ENCODE measurements at regions not wholly inside any gene's neighbourhood (a gene's known extent, or its start where the extent isn't known, plus 50 kb on each side); places are given as distances from the start of the nearest gene placed in this dataset.

DNA sequence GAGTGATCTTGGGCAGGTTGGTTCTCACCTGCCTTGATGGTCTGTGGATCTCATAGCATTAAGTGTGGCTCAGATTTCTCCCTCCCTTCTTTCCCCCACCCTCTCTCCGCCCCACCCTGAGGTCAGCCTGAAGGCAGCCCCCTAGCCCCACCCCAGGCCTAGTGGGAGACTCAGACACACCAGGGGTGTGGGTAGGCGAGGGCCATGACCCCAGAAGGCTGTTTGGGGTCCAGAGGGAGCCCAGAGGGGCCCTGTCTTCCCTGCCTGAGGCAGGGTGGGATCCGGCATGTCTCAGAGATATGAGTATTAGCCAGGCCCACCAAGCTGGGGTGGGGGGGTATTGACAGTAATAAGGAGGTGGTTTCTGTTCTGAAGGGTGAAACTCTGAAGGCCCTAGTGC is 160.5 kb downstream of the GLI2 start:
- no peak for DNase-seq (ENCODE audit: low read depth in 2 of 3, low spot score in 2 of 3)

DNA sequence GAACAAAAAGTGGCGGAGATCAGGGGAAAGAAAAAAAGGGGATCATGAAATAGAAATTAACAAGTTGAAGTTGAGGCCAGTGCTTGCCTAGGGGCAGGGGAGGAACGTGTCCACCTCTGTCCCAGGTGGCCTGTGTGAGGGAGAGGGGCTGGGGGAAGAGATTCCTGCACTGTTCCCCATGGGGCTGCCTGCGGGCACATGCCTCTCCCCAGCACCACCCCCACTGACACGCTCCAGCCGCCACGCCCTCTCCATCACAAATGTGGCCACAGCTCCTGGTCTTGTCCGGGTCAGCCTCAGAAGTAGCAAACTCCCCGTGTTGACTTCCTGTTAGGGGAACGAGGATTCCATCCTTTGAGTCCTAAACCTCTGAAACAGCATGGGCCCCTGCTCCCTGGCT is 161.2 kb downstream of the GLI2 start:
- no peak for DNase-seq (ENCODE audit: low read depth in 2 of 3, low spot score in 2 of 3)

DNA sequence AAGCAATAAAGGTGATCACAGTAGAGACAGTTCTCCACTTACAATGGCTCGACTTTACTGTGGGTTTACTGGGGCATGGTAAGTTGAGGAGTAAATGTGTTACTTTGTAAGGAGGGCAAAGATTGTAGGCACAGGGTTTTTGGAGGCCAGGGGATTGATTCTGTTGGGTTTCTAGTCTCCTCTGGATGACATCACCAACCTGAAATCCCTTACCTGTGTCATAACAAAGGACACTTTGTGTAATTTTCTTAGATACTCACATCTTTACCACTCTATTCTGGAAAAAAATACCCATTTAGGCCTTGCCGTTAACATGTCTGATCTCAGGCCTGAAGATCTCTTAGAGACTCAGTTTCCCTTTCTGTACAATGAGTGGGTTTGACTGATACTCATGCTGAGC is 161.7 kb downstream of the GLI2 start:
- no peak for DNase-seq (ENCODE audit: low read depth in 2 of 3, low spot score in 2 of 3)

DNA sequence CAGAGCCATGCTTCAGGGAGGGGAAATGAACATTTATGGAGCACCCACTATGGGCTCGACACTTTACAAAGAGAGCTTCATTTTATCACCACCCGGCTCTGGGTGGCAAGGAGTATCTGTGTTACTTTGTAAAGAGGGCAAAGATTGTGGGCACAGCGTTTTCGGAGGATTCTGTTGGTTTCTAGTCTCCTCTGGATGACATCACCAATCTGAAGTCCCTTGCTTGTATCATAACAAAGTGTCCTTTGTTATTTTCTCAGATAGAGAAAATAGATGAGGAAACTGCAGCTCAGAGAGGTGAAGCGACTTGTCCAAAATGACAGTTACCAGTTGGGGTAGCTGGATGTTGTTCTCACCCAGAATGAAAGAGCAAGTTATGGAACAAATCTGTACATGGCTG is 162.8 kb downstream of the GLI2 start:
- DNase-seq (ENCODE audit: low read depth in 2 of 3, low spot score in 2 of 3): no peak

DNA sequence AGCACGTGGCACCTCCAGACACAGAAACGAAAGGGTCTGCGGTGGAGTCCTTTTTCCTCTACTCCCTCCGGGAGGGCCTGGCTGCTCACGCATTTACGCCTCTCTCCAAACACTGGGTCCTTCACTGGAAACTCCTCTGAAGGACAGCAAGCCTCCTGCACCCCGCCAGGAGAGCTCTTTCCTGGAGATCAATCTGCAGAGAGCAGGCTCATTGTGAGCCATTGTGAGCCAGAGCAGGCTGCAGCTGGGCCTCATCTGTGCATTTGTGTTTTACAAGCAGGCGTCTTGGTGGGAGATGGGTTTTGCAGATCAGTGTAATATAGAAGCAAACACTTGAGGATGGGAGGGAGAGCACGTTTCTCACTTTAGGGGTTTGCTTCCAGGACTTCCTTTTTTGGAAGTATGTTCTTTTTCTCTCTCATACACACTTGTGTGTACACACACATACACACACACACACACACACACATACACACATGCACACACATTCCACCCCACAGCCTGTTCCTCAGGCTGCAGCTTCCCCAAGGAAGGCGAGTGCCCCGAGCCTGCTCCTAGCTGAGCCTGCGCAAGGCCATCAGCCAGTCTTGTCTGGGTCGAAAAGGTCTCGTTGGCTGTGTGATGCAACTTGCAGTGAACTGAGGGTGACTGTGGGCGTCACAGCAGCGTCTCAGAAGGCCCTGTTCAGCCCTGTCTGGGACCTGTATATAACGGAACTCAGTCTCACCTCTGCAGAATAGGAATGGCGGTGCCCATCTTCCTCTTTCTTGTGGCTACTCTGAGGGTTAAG is 163.5 kb downstream of the GLI2 start:
- DNase-seq (ENCODE audit: low read depth in 2 of 3, low spot score in 2 of 3): no peak

DNA sequence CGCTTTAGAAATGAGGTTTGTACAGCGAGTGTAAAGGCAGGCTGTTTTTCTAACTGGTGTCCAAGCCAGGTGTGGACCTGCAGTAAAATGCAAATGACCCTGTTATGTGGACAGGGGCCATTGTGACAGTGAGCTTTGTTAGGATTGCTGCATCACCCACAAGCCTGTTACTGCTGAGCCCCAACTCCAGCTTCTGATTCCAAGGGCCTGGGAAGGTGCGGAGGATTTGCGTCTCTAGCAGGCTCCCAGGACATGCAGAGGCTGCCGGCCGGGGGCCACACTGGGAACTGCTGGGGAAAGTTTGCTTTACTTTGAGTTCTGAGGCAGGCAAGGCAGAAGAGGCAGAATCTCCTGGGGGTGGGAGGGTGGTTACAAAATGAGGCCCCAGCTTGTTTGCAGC is 164.1 kb downstream of the GLI2 start:
- no peak for DNase-seq (ENCODE audit: low read depth in 2 of 3, low spot score in 2 of 3)

DNA sequence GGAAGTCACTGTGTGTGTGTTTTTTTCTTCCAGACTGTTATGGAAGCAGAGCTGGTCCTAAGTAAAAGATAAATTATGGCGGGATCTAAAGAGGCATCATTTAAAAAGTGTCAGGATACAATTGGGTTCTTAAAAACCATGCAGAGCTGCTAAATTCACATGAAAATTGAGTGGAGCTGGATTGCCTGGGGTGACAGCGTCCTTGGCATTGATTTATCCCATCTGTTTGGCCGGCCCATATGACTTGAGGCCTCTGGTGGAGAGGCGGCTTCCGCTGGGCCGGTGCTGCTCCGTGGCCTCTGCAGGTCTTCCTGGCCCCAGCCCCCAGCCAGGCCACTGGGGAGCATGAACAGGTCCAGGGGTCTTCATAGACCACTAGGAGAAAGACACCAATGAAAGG is 165.5 kb downstream of the GLI2 start:
- DNase-seq (ENCODE audit: low read depth in 2 of 3, low spot score in 2 of 3): no peak

DNA sequence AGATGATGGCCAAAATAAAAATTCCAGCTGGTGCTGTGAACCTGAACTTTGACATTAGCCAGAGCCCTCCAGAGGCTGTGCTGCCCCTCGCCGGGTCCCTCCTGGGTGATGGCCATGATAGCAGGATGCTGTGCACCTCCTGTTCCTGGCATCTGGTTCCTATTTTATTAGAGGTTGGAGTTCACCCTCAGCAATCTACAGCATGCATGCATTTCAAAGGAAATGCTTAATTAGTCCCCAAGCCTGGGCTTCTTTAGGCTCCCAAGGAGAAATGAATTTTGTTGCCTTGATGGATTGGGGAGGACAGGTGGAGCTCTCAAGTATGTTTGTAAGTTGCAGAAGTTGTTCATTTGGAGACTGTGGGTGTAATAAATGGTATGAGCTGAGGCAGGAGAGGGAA is 166.9 kb downstream of the GLI2 start:
- no peak for DNase-seq (ENCODE audit: low read depth in 2 of 3, low spot score in 2 of 3)

DNA sequence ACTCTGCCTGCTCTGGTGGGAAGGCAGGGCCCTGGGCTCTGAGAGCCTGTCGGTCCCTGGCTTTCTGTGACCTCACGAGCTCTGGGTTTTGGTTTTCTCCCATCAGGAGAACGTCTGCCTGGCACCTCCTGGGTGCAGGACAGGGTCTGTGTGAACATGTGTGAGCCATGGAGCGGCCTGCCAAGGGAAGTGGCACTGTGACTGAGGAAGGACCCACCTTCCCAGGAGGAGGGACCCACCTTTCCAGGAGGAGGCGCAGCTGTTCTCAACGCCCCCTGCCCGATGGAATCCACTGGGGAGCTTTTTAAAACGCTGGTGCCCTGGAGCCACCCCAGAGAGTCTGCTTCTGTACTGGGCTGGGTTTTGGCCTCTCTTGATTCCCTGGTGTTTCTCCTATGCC is 168.7 kb downstream of the GLI2 start:
- no peak for DNase-seq (ENCODE audit: low read depth in 2 of 3, low spot score in 2 of 3)

DNA sequence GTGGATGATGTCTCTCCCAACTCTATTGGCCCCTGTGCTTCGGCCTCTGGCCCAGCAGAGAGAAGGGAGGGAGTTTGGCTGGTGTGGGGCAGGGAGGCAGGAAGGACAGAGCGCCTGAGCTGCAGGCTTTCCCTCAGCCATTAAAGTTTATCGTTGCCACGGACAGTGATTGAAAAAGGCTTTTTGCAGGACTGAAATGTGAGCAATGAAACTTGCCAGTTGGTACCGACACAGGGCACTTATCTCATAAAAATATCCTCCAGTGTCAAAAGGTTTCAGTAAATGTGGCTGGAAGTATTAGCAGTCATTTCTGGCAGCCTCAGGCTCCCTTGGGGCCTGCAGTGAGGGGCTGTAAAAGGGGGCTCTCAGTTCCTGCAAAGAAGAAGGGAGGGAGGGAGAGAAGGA is 169.2 kb downstream of the GLI2 start:
- no peak for DNase-seq (ENCODE audit: low read depth in 2 of 3, low spot score in 2 of 3)

DNA sequence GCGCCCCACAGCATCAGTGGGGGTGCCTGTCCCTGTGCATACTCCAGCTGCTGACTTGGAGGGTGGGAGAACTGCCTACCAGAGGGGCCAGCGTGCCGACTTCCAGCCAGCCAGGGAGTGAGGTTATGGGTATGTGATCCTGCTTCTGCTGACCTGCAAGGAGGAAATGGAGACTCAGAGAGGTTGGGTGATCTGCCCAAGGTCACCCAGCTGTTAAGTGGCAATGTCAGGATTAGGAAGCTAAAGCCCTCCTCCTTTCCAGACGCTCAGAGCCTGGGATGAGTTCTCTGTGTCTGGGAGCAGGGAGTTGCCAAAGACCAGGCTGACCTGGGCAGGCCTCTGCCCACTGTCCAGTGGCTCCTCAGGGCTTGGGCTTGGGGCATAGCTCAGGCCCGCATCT is 169.6 kb downstream of the GLI2 start:
- no peak for DNase-seq (ENCODE audit: low read depth in 2 of 3, low spot score in 2 of 3)

DNA sequence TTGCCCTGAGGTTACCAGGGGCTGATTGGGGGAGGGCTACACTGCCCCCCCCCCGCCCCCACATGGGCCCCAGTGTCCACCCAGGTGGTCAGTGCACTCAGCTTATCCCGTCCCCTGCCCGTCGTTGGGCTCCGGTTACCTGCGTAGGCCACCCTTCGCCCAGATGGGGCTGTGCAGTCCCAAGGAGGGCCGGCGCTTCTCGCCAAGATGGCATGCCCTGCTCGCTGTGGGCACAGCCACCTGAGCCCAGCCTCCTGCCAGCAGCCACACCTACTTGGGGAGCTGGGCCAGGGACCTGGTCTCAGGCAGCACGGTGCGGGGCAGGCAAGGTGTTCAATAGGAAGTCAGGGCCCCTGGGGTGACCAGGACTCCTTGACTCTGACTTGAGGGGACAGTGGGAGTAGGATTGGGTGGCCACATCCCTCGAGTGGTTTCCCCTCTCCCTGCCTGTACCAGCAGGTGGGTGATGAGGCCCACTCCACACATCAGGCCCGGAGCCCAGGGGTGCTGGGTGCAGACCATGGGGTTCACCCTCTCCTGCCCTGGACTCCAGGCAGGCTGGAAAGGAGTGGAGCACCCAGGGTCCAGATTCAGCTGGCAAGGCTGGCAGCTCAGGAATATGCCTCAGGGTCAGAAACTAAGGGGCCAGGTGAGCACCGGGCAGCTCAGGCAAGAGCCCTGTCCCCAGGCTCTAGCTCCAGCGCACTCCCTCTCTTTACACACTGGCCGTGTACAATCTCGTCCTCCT is 170.3 kb downstream of the GLI2 start:
- DNase-seq (ENCODE audit: low read depth in 2 of 3, low spot score in 2 of 3): no peak

DNA sequence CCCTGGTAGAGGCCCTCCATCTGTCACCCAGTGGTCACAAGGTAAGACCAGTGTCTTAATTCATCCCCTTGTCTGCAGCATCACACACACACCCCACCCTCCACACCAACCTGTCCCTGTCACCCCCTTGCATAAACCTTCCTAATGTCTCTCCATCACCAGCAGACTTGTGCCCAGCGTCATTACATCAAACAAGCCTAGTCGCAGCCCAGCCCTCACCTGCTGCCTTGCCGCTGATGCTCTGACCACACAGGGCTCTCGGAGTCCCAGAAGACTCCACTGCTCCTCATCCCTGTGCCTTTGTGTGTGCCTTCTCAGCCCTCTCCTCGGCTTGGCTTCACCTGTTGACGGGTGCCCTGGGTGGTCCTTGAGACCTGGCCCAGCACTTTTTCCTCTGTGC is 171.2 kb downstream of the GLI2 start:
- DNase-seq (ENCODE audit: low read depth in 2 of 3, low spot score in 2 of 3): no peak

DNA sequence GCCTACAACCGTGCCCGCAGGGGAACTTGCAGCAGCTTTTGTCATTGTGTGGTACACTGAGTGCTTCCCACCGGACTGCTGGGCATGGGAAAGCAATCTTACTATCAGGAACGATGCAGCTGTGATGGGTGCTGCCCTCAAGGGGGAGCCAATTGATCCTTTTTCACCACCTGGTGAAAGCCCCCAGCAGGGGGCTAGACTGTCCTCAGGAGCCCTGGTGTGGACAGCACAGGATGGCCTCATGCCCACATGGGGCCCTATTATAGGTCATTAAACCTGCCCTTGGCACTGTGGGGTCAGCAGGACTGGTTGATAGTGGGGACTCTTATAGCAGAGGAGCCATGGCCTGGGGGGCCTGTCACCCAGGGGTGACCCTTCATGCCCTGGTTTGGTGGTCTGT is 172.2 kb downstream of the GLI2 start:
- no peak for DNase-seq (ENCODE audit: low read depth in 2 of 3, low spot score in 2 of 3)

DNA sequence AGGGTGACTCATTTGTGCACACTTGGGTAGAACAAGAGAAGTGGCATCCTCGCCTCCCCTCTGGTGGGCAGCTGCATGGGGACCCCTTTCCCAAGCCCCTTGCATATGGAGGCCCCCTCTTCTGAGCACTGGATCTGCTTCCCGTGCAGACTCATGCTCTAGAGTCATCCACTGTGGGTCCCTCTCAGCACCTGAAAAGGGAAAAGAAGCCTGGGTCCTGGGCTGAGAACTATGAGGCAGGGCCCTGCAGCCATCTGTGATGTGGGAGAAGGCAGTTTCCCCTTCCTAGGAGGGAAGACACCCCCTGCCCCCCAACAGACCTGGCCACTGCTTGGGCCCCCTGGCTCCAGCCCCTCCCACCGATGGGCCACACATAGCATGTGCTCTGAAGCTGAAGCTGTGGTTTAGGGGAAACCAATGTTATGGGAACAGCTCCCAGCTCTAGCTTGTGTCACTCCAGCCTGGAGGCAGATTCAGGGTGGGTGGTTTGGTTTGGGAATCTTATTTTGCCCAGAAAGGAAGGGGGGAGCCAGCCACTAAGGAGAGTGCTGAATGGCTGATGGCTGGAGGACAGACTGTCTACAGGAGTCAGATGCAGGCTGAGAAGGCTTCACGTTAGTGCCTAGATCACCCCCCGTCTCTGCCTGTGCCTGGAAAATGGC is 172.8 kb downstream of the GLI2 start:
- DNase-seq (ENCODE audit: low read depth in 2 of 3, low spot score in 2 of 3): no peak

DNA sequence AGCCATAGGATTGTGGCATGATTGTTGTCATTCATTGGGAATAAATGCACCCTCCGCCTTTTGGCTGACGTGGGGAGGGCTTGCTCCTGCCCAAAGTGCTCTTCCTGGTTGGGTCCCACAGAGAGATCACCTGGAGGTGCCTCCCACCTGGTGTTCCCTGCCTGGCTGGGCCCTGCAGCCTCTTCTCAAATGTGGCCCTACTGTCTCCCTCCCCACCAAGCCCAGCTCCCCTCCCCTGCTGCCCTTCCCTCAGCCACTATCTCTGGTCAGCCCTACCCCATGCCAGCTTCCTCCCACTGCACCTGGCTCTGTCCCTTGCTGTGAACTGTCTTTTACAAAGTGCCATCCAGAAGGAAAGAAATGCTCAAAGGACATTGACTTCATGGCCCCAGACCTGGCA is 173.4 kb downstream of the GLI2 start:
- DNase-seq (ENCODE audit: low read depth in 2 of 3, low spot score in 2 of 3): no peak

DNA sequence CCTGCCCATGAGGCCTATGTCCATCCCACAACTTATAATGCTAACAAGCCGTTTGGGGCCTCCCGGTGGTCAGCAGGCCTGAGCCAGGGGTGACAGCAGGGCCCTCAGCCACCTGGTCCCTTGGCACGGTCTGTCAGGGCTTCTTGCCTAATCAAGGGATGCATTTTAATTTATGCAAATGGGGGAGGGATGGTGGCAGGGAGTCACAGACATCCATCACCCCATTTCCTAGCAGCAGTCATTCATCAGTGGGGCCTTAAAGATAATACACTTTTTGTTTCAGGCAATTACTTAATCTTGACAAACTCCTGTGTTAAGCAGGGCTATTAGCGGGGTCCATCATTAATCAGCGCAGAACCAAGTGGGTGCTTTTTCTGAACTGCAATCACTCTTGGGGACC is 174.5 kb downstream of the GLI2 start:
- DNase-seq (ENCODE audit: low read depth in 2 of 3, low spot score in 2 of 3): no peak

DNA sequence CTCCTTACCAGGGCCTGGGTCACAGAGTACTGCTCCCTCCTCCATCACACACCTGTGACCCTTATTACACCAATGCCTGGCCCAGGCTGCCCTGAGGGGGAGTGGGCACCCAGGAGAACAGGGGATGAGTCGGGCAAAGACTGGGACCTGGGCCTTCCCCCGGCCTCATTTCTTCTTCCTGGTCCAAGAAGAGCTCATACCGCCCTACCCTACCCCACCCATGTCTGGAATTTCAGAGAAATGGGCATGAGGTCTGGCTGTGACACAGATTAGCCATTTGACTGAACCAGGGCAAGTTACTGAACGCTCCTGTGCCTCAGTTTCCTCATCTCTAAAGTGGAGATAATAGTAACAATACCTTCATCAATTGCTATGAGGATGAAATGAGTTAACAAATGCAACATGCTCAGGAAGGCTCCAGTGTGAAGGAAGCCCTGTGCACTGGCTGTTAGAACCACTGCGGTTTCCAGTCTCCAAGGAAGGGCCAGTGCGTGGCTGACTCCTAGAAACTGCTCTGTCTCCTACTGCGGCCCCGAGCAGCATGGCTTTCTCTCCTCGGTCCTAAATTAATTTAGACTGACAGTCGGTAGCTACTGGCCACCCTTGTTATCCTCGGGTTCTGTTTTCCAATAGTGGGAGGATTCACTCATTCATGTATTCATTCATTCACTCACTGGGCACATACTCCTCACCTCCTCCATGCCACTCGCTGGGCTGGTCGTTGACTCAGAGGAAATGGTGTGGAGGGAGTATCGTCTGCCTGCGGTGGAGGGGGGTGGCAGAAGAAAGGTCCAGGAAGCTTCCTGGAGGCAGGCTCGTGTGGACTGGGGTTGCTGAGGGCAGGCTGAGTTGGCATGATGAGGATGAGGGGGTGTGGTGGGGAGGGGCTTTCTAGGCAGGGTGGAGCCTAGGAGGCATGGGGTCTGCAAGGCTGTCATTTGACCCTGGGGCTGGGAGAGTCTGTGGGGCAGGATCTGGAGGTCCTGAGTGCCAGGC is 175.6 kb downstream of the GLI2 start:
- DNase-seq (ENCODE audit: low read depth in 2 of 3, low spot score in 2 of 3): no peak

DNA sequence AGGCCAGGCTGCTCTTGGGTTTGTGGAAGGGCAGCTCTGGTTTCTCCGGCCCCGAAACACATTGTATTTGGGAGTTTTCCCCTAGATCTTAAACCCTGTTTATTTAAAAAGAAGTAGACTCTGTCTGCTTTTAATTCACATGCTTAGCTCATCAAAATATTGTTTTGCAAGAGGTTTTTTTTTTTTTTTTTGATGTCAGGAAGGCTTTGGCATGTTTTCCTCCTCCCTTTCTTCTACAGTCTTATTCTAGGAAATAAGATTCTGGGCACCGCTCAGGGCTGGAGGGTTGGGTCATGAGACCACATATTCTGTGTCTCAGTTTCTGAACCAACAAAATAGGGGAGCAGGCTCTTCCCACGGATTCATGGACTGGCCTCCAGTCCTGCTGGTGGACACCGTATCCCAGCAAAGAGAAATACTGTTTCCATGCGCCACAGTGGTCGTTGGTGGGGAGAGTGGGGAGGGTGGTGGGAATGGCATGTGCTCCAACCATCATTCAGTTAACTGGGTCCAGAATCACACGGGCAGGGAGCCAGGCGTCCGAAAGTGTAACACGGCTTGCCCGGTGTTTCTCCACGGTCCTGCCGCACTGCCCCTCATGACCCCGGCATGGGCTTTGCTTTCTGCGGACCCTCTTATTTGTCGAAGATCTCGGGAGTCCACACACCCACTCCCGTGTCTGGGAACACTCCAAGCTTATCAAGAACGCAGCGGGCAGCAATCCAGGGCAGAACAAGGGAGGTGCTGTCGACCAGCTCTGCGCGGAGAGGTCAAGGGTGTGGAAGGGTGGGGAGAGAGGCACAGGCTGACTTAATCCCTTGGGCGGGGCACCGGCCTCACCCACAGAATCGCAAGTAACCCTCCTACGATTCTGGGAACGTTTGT is 176.7 kb downstream of the GLI2 start:
- no peak for DNase-seq (ENCODE audit: low read depth in 2 of 3, low spot score in 2 of 3)

All from activated CD8-positive, alpha-beta memory T cell treated with anti-CD3 and anti-CD28 coated beads for 48 hours (primary cell).